NCI-H748 treated with DMSO at 0.1 percent for 48 hours (cell line): ENCODE measurements at regions not wholly inside any gene's neighbourhood (a gene's known extent, or its start where the extent isn't known, plus 50 kb on each side); places are given as distances from the start of the nearest gene placed in this dataset.

Experiments
- DNase-seq: peaks from one replicate; lab custom pipeline; 2025; lab: John Stamatoyannopoulos, UW

- DNase-seq = no peak
These were observed 63.8 kb downstream of the MRPL46 start for GRCh38 chr15:88403351-88403791.

GRCh38 chr15:88401996-88402656 is 65.1 kb downstream of the MRPL46 start:
- DNase-seq = no peak

GRCh38 chr15:88401251-88401995 is 65.8 kb downstream of the MRPL46 start:
- DNase-seq = no peak

GRCh38 chr15:88400591-88401250 is 66.5 kb downstream of the MRPL46 start:
- no peak for DNase-seq

GRCh38 chr15:88400084-88400483 is 67.1 kb downstream of the MRPL46 start:
- DNase-seq = no peak

- no peak for DNase-seq
These were observed 68.0 kb downstream of the MRPL46 start for GRCh38 chr15:88399021-88399685.

GRCh38 chr15:88398011-88398410 is 69.2 kb downstream of the MRPL46 start:
- DNase-seq = no peak

- no peak for DNase-seq
These were observed 69.7 kb downstream of the MRPL46 start for GRCh38 chr15:88397506-88397905.

GRCh38 chr15:88395872-88396781 is 71.1 kb downstream of the MRPL46 start:
- no peak for DNase-seq

- DNase-seq = no peak
These were observed 71.9 kb downstream of the MRPL46 start for GRCh38 chr15:88395241-88395640.

- DNase-seq = no peak
These were observed 72.5 kb downstream of the MRPL46 start for GRCh38 chr15:88394553-88395145.

- no peak for DNase-seq
These were observed 73.3 kb downstream of the MRPL46 start for GRCh38 chr15:88393719-88394519.

GRCh38 chr15:88391700-88392099 is 75.5 kb downstream of the MRPL46 start:
- no peak for DNase-seq

GRCh38 chr15:88391006-88391405 is 76.2 kb downstream of the MRPL46 start:
- no peak for DNase-seq

GRCh38 chr15:88390164-88390901 is 76.9 kb downstream of the MRPL46 start:
- no peak for DNase-seq

- DNase-seq = no peak
These were observed 78.1 kb downstream of the MRPL46 start for GRCh38 chr15:88389120-88389519.

GRCh38 chr15:88388686-88389085 is 78.5 kb downstream of the MRPL46 start:
- DNase-seq = no peak

GRCh38 chr15:88385078-88385700 is 82.0 kb downstream of the MRPL46 start:
- no peak for DNase-seq

- no peak for DNase-seq
These were observed 83.8 kb downstream of the MRPL46 start for GRCh38 chr15:88383354-88383753.
